HCT116 (cell line): ENCODE measurements at regions not wholly inside any gene's neighbourhood (a gene's known extent, or its start where the extent isn't known, plus 50 kb on each side); places are given as distances from the start of the nearest gene placed in this dataset.

Experiments used
- ATAC-seq: fragments of 200-7000 bp; cut with Tn5 transposase; 2 replicates; pipeline ENCODE4 v1.9.1; 2020; ENCODE audit warnings: mild to moderate bottlenecking, moderate library complexity
- BruUV-seq: library from RNA; stranded (reverse); fragments of 400-500 nt; replicated peaks from 2 replicates; lab custom pipeline; 2021; lab: Mats Ljungman, UMichigan
- CTCF ChIA-PET: fragments of 300-600 bp; sonication (Branson Sonifier 250); formaldehyde crosslinking; loops from one replicate; lab custom pipeline; 2021; ENCODE audit warnings: antibody characterized with exemption; lab: Charles Lee
- POLR2A ChIA-PET: fragments of 300-600, 350-600 bp; sonication (Branson Sonifier 250); formaldehyde crosslinking; loops from one replicate; lab custom pipeline; 2021; ENCODE audit warnings: antibody characterized with exemption; lab: Charles Lee
- RAD21 ChIA-PET, 2 experiments: fragments of 300-600 bp; sonication (Branson Sonifier 250); formaldehyde crosslinking; loops; one replicate each; lab custom pipeline; 2023; ENCODE audit warnings: low total read pairs in 2 of 2; ENCODE audit not compliant: uncharacterized antibody in 2 of 2, unreplicated experiment in 2 of 2, low non-redundant PET in 1 of 2; lab: Charles Lee
- DNase-seq: peaks from one replicate; pipeline ENCODE4 v3.0.0-alpha.2; 2010; ENCODE audit warnings: low read depth, low spot score
- H2AFZ ChIP-seq: fragments of 200-600 bp; shearing (Covaris generic), sonication (generic); 2 replicates; pipeline ENCODE4 v1.6.1; 2017; ENCODE audit warnings: low read depth, mixed run types, mixed read lengths, antibody characterized with exemption, low read length; ENCODE audit not compliant: poor library complexity, severe bottlenecking
- H3K27ac ChIP-seq: 2 replicates; pipeline ENCODE4 v1.5.1; 2012; ENCODE audit warnings: low read depth, low read length
- H3K27me3 ChIP-seq: fragments of 200-600 bp; sonication (generic); 2 replicates; pipeline ENCODE4 v1.6.1; 2016; ENCODE audit warnings: mixed run types, low read length, mixed read lengths; ENCODE audit not compliant: insufficient read depth
- H3K36me3 ChIP-seq, 2 experiments: fragments of 200-500 bp in 1 of 2; fragments of 200-600 bp in 1 of 2; sonication (Bioruptor generic) in 1 of 2; sonication (generic) in 1 of 2; 2 replicates each; pipeline versions ENCODE4 v1.5.1 to v1.6.1; 2014 to 2016; ENCODE audit warnings: low read length in 2 of 2, inconsistent platforms in 1 of 2, mixed read lengths in 1 of 2, mixed run types in 1 of 2; ENCODE audit not compliant: insufficient read depth in 2 of 2, control insufficient read depth in 1 of 2
- H3K4me1 ChIP-seq, 2 experiments: fragments of 200-600 bp in 1 of 2; sonication (generic) in 1 of 2; 2 replicates each; pipeline versions ENCODE4 v1.5.1 to v1.6.1; 2012 to 2017; ENCODE audit warnings: low read length in 2 of 2, inconsistent platforms in 1 of 2, mild to moderate bottlenecking in 1 of 2, mixed read lengths in 1 of 2, mixed run types in 1 of 2, moderate library complexity in 1 of 2; ENCODE audit not compliant: insufficient read depth in 2 of 2, control insufficient read depth in 1 of 2
- H3K4me2 ChIP-seq: fragments of 200-600 bp; sonication (generic); 2 replicates; pipeline ENCODE4 v1.6.1; 2017; ENCODE audit warnings: mixed run types, low read length, mixed read lengths
- H3K4me3 ChIP-seq, 2 experiments: fragments of 200-600 bp in 1 of 2; sonication (generic) in 1 of 2; replicated peaks in 1 of 2; 2 replicates each; pipeline ENCODE4 v1.5.1; 2011 to 2016; ENCODE audit warnings: low read length in 2 of 2, control low read depth in 1 of 2, low read depth in 1 of 2, mild to moderate bottlenecking in 1 of 2, mixed read lengths in 1 of 2, mixed run types in 1 of 2
- H3K79me2 ChIP-seq: fragments of 200-600 bp; sonication (generic); 2 replicates; pipeline ENCODE4 v1.6.1; 2017; ENCODE audit warnings: mild to moderate bottlenecking, mixed run types, low read length, moderate library complexity, mixed read lengths; ENCODE audit not compliant: insufficient read depth
- H3K9ac ChIP-seq: fragments of 200-600 bp; sonication (generic); 2 replicates; pipeline ENCODE4 v1.6.1; 2016; ENCODE audit warnings: low read length, mixed read lengths
- H3K9me2 ChIP-seq: fragments of 200-600 bp; sonication (generic), shearing (Covaris generic); 2 replicates; pipeline ENCODE4 v1.6.1; 2017; ENCODE audit warnings: mixed run types, mild to moderate bottlenecking, moderate library complexity; ENCODE audit not compliant: insufficient read depth
- H3K9me3 ChIP-seq, 2 experiments: fragments of 200-500 bp in 1 of 2; fragments of 200-600 bp in 1 of 2; sonication (Bioruptor generic) in 1 of 2; sonication (generic) in 1 of 2; 2 replicates each; pipeline ENCODE4 v1.6.1; 2014 to 2017; ENCODE audit warnings: low read length in 2 of 2, mixed read lengths in 2 of 2, inconsistent platforms in 1 of 2, low read depth in 1 of 2, mild to moderate bottlenecking in 1 of 2, mixed run types in 1 of 2, moderate library complexity in 1 of 2; ENCODE audit not compliant: control insufficient read depth in 1 of 2, insufficient read depth in 1 of 2
- H4K20me1 ChIP-seq: fragments of 200-600 bp; sonication (generic), shearing (Covaris generic); 2 replicates; pipeline ENCODE4 v1.6.1; 2017; ENCODE audit warnings: mixed run types, mild to moderate bottlenecking, moderate library complexity; ENCODE audit not compliant: insufficient read depth
- CBX3 ChIP-seq: IDR thresholded peaks from 2 replicates; pipeline ENCODE4 v1.6.1; 2012; ENCODE audit warnings: low read depth
- CEBPB ChIP-seq: IDR thresholded peaks from 2 replicates; pipeline ENCODE4 v1.6.1; 2012; ENCODE audit warnings: low read depth
- EZH2 ChIP-seq: fragments of 200-600 bp; sonication (generic); IDR thresholded peaks from 2 replicates; pipeline ENCODE4 v1.6.1; 2017; ENCODE audit warnings: antibody characterized with exemption, mixed run types
- EZH2phosphoT487 ChIP-seq: fragments of 200-600 bp; IDR thresholded peaks from 2 replicates; pipeline ENCODE4 v1.6.1; 2018; ENCODE audit warnings: antibody characterized with exemption, borderline replicate concordance
- YY1 ChIP-seq: IDR thresholded peaks from 2 replicates; pipeline ENCODE4 v1.6.1; 2011; ENCODE audit warnings: low read length, low read depth, moderate library complexity, mild to moderate bottlenecking; ENCODE audit not compliant: insufficient replicate concordance; ENCODE audit errors: extremely low read depth
- ZFX ChIP-seq: fragments of 450-650 bp; IDR thresholded peaks from 2 replicates; pipeline ENCODE4 v1.6.1; 2017
- intact Hi-C: fragments of 100-400 bp; cut with micrococcal nuclease; formaldehyde crosslinking; loops from 2 replicates; pipeline ENCODE4 v1.10.0; 2022
- TF ChIP-seq, protein P1 (sequence below), 3 experiments: fragments of 200-600 bp in 1 of 3; sonication (generic) in 1 of 3; IDR thresholded peaks in 2 of 3; conservative IDR thresholded peaks in 1 of 3; 2 replicates each; pipeline ENCODE4 v1.5.1; 2012 to 2017; ENCODE audit warnings: low read depth in 2 of 3, low read length in 2 of 3, antibody characterized with exemption in 1 of 3, borderline replicate concordance in 1 of 3, control low read depth in 1 of 3, mild to moderate bottlenecking in 1 of 3, mixed read lengths in 1 of 3, mixed run types in 1 of 3, moderate library complexity in 1 of 3; ENCODE audit not compliant: insufficient read depth in 1 of 3
- TF ChIP-seq, protein P2 (sequence below): IDR thresholded peaks from 2 replicates; pipeline ENCODE4 v1.6.1; 2011; ENCODE audit warnings: mild to moderate bottlenecking, low read length, moderate library complexity; ENCODE audit not compliant: insufficient replicate concordance; ENCODE audit errors: extremely low read depth

DNA sequence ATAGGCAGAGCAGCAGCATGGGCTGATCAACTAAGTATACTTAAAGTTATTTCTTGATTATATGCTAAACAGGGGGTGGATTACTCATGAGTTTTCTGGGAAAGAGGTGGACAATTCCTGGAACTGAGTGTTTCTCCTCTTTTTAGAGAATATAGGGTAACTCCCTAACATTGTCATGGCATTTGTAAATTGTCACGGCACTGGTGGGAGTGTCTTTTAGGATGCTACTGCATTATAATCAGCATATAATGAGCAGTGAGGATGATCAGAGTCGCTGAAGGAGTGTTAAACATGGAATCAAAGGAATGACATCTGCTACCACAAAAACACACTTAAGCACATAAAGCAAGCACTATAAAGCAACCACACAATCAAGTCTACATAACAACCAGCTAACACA is 66.5 kb downstream of the SPIN4 start:
- RAD21 ChIA-PET, result no interaction called here
- H3K27ac ChIP-seq, result no peak overlapping the region
- POLR2A ChIA-PET, result no interaction called here
- ATAC-seq (no peak), DNase-seq (no peak)
- no peak overlapping the region for H3K9ac ChIP-seq
- intact Hi-C loops, result no loop called here
- BruUV-seq, result no TSS peak
- no peaks in the 10 kb centered on the region for H3K36me3 ChIP-seq
- H3K4me3 ChIP-seq, result no peak overlapping the region
- H3K9me3 ChIP-seq, result no peaks in the 10 kb centered on the region
- H3K9me2 ChIP-seq, result no peaks in the 10 kb centered on the region
- no peaks in the 10 kb centered on the region for H3K27me3 ChIP-seq
- no peaks in the 10 kb centered on the region for H3K79me2 ChIP-seq
- TF ChIP-seq ZFX, result no peak
- TF ChIP-seq CEBPB, result no peak
- TF ChIP-seq EZH2, result no peak
- TF ChIP-seq YY1, result no peak
- TF ChIP-seq CBX3, result no peak
- TF ChIP-seq, protein P1, sequence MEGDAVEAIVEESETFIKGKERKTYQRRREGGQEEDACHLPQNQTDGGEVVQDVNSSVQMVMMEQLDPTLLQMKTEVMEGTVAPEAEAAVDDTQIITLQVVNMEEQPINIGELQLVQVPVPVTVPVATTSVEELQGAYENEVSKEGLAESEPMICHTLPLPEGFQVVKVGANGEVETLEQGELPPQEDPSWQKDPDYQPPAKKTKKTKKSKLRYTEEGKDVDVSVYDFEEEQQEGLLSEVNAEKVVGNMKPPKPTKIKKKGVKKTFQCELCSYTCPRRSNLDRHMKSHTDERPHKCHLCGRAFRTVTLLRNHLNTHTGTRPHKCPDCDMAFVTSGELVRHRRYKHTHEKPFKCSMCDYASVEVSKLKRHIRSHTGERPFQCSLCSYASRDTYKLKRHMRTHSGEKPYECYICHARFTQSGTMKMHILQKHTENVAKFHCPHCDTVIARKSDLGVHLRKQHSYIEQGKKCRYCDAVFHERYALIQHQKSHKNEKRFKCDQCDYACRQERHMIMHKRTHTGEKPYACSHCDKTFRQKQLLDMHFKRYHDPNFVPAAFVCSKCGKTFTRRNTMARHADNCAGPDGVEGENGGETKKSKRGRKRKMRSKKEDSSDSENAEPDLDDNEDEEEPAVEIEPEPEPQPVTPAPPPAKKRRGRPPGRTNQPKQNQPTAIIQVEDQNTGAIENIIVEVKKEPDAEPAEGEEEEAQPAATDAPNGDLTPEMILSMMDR (IDR thresholded peaks at IDR 0.05 in 2 of 3, conservative IDR thresholded peaks at IDR 0.05 in 1 of 3; ENCODE audit: borderline replicate concordance in 1 of 3, insufficient read depth in 1 of 3, low read depth in 2 of 3, low read length in 2 of 3), result no peak
- no peak for TF ChIP-seq EZH2phosphoT487
- TF ChIP-seq, protein P2, sequence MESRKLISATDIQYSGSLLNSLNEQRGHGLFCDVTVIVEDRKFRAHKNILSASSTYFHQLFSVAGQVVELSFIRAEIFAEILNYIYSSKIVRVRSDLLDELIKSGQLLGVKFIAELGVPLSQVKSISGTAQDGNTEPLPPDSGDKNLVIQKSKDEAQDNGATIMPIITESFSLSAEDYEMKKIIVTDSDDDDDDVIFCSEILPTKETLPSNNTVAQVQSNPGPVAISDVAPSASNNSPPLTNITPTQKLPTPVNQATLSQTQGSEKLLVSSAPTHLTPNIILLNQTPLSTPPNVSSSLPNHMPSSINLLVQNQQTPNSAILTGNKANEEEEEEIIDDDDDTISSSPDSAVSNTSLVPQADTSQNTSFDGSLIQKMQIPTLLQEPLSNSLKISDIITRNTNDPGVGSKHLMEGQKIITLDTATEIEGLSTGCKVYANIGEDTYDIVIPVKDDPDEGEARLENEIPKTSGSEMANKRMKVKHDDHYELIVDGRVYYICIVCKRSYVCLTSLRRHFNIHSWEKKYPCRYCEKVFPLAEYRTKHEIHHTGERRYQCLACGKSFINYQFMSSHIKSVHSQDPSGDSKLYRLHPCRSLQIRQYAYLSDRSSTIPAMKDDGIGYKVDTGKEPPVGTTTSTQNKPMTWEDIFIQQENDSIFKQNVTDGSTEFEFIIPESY, result no peak
- no peak overlapping the region for H3K4me2 ChIP-seq
- CTCF ChIA-PET, result no interaction called here
- no peaks in the 10 kb centered on the region for H4K20me1 ChIP-seq
- H3K4me1 ChIP-seq, result no peaks in the 10 kb centered on the region
- H2AFZ ChIP-seq, result no peak overlapping the region
